DOHH2 (cell line): ENCODE measurements at regions not wholly inside any gene's neighbourhood (a gene's known extent, or its start where the extent isn't known, plus 50 kb on each side); places are given as distances from the start of the nearest gene placed in this dataset.
"Not testable (repeated sequence)": the region's sequence is repeated elsewhere in the genome, so short reads cannot be mapped to it uniquely, and the experiment has no call there.

Source experiments
- H3F3A ChIP-seq: fragments of 200-600 bp; sonication (generic), shearing (Covaris generic); 2 replicates; pipeline ENCODE4 v1.6.0; 2016; ENCODE audit warnings: antibody characterized with exemption, mild to moderate bottlenecking; ENCODE audit not compliant: control insufficient read depth, insufficient read depth
- H3K27ac ChIP-seq: fragments of 200-600 bp; sonication (generic); 2 replicates; pipeline ENCODE4 v1.5.1; 2014; ENCODE audit warnings: low read depth, mild to moderate bottlenecking, low read length, moderate library complexity
- H3K27me3 ChIP-seq: fragments of 200-600 bp; sonication (generic); 2 replicates; pipeline ENCODE4 v1.6.1; 2014; ENCODE audit warnings: mild to moderate bottlenecking, low read length, mixed read lengths; ENCODE audit not compliant: control insufficient read depth
- H3K36me3 ChIP-seq: fragments of 200-600 bp; sonication (generic); 2 replicates; pipeline ENCODE4 v1.6.1; 2014; ENCODE audit warnings: mild to moderate bottlenecking, low read length, moderate library complexity, mixed read lengths; ENCODE audit not compliant: control insufficient read depth
- H3K4me1 ChIP-seq: fragments of 200-600 bp; sonication (generic); 2 replicates; pipeline ENCODE4 v1.6.1; 2014; ENCODE audit warnings: mild to moderate bottlenecking, low read length, mixed read lengths; ENCODE audit not compliant: control insufficient read depth
- H3K4me2 ChIP-seq: fragments of 200-600 bp; sonication (generic); 2 replicates; pipeline ENCODE4 v1.6.0; 2014; ENCODE audit warnings: mild to moderate bottlenecking, low read length, moderate library complexity
- H3K4me3 ChIP-seq: fragments of 200-600 bp; sonication (generic); 2 replicates; pipeline ENCODE4 v1.5.1; 2014; ENCODE audit warnings: mild to moderate bottlenecking, low read length, mixed read lengths
- H3K79me2 ChIP-seq: fragments of 200-600 bp; sonication (generic); 2 replicates; pipeline ENCODE4 v1.6.1; 2014; ENCODE audit warnings: mild to moderate bottlenecking, low read length, mixed read lengths; ENCODE audit not compliant: control insufficient read depth
- H3K9me2 ChIP-seq: fragments of 200-600 bp; sonication (generic); replicated peaks from 2 replicates; pipeline ENCODE4 v1.6.1; 2014; ENCODE audit warnings: mild to moderate bottlenecking, low read length, mixed read lengths; ENCODE audit not compliant: control insufficient read depth
- H3K9me3 ChIP-seq: fragments of 200-600 bp; sonication (generic); 2 replicates; pipeline ENCODE4 v1.6.1; 2014; ENCODE audit warnings: antibody characterized with exemption, low read length, mixed read lengths; ENCODE audit not compliant: control insufficient read depth, insufficient read depth
- H4K20me1 ChIP-seq: fragments of 200-600 bp; sonication (generic); 2 replicates; pipeline ENCODE4 v1.6.0; 2014; ENCODE audit warnings: low read depth, mild to moderate bottlenecking, antibody characterized with exemption, low read length, moderate library complexity; ENCODE audit not compliant: control insufficient read depth, insufficient read depth
- EZH2phosphoT487 ChIP-seq: fragments of 200-600 bp; sonication (generic); IDR thresholded peaks from 2 replicates; pipeline ENCODE4 v1.6.1; 2017; ENCODE audit warnings: borderline replicate concordance, mild to moderate bottlenecking, antibody characterized with exemption, low read length, moderate library complexity, mixed read lengths
- TF ChIP-seq, protein P1 (sequence below): fragments of 200-600 bp; sonication (generic); IDR thresholded peaks from one replicate; pipeline ENCODE4 v1.5.1; 2014; ENCODE audit warnings: antibody characterized with exemption, mild to moderate bottlenecking, low read depth, low read length; ENCODE audit not compliant: poor library complexity, severe bottlenecking

DNA sequence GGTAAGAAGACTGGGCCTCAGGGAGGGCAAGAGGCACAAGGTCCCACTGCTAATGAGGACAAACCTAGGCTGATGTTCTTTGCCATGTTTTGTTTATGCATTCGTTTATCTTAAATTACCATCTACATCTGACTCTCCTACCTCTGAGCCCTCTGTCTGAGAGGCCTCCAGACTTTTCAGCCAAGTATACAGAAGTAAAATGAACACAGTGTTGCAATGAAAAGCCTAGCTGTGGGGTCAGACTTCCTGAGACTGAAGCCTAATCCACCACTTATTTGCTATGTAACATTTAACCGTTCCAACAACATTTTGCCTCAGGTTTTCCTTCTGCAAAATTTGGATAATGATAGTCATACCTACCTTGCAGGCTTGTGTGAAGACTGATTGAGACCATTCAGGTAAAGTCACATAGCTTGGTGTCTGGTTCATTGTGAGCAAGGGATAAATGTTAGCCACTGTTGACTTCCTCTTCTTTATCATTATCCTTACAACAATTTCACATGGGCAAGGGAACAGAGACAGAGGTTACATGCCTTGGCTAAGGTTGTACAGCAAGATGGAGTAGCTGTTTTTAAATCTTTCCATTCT, 374.9 kb upstream of the CLINT1 start:
- Histone ChIP-seq H3K4me2 (peak overlapping the region; percentile 24; the same call in 1 of the 2 replicates), H3K4me1 (peaks cover 20% of the 10 kb centered on the region), H3K9me3 (no peaks in the 10 kb centered on the region), H3K27ac (no peak overlapping the region), H3K27me3 (no peaks in the 10 kb centered on the region), H4K20me1 (no peaks in the 10 kb centered on the region), H3F3A (no peaks in the 10 kb centered on the region), H3K9me2 (no peaks in the 10 kb centered on the region), H3K79me2 (no peaks in the 10 kb centered on the region), H3K36me3 (no peaks in the 10 kb centered on the region), H3K4me3 (no peak overlapping the region)
- TF ChIP-seq EZH2phosphoT487, result no peak
- TF ChIP-seq, protein P1, sequence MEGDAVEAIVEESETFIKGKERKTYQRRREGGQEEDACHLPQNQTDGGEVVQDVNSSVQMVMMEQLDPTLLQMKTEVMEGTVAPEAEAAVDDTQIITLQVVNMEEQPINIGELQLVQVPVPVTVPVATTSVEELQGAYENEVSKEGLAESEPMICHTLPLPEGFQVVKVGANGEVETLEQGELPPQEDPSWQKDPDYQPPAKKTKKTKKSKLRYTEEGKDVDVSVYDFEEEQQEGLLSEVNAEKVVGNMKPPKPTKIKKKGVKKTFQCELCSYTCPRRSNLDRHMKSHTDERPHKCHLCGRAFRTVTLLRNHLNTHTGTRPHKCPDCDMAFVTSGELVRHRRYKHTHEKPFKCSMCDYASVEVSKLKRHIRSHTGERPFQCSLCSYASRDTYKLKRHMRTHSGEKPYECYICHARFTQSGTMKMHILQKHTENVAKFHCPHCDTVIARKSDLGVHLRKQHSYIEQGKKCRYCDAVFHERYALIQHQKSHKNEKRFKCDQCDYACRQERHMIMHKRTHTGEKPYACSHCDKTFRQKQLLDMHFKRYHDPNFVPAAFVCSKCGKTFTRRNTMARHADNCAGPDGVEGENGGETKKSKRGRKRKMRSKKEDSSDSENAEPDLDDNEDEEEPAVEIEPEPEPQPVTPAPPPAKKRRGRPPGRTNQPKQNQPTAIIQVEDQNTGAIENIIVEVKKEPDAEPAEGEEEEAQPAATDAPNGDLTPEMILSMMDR, result no peak

DNA sequence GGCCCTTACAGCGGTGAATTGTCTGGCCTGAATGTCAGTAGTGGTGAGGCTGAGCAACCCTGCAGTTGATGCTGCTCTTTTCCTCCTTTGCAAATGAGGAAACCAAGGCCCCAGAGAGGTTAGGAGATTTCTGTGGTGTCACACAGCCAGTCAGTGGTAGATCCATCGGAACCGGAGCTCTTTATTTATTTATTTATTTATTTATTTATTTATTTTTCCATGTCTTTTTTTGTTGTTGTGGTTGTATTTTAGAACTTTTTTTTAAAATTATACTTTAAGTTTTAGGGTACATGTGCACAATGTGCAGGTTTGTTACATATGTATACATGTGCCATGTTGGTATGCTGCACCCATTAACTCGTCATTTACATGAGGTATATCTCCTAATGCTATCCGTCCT, 368.4 kb upstream of the CLINT1 start:
- not testable (repeated sequence) for H4K20me1 ChIP-seq, H3K79me2 ChIP-seq, H3K9me3 ChIP-seq, H3K27me3 ChIP-seq, H3K36me3 ChIP-seq, H3K9me2 ChIP-seq, H3K4me1 ChIP-seq, H3K27ac ChIP-seq, H3K4me2 ChIP-seq, H3K4me3 ChIP-seq, H3F3A ChIP-seq

DNA sequence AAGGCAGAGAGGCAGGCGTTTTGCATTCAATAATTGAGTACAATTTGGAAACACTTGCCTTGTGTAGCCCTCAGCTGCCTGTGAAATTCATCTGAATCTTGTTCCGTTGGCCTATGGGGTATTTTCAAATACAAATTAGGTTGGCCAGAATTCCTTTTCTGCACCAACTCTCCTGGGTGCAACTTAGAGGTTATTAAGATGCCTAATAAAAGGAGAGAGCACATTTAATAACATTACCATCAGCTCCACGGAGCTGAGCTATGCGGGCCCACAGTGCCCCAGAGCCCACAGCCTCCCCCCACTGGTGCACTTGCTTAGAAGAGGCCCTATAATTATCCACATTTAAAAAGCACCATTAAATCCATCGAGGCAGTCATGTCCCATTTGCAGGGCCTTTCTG, 367.6 kb upstream of the CLINT1 start:
- H3K4me3 ChIP-seq, result no peak overlapping the region

DNA sequence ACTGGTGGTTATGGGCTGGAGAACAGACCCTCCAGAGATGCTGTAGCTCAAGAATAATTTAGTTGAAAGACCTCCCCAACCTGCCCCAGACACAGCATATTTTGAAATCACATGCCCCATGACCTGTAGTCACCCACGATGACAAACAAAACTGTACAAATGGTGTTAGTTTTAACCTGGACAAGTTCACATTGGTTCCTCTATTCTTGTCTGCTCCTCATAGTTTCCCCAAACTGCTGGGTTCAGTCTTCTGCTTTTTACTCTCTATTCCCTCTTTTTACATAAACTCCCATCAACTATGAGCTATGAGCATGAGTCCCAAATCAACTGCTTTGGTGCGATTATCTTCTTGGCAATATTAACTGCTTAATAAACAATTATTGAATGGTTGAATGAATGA, 365.3 kb upstream of the CLINT1 start:
- Histone ChIP-seq H3K4me3 (no peak overlapping the region), H4K20me1 (no peaks in the 10 kb centered on the region), H3K4me1 (peaks cover 3% of the 10 kb centered on the region; the same call in 1 of the 2 replicates), H3K36me3 (no peaks in the 10 kb centered on the region), H3K27ac (no peak overlapping the region), H3K79me2 (no peaks in the 10 kb centered on the region), H3K9me3 (peaks cover 4% of the 10 kb centered on the region; the same call in 1 of the 2 replicates), H3K27me3 (no peaks in the 10 kb centered on the region), H3K9me2 (no peaks in the 10 kb centered on the region), H3F3A (no peaks in the 10 kb centered on the region), H3K4me2 (no peak overlapping the region)
- no peak for TF ChIP-seq EZH2phosphoT487
- TF ChIP-seq, protein P1, result no peak

More for the DNA sequence above, 367.6 kb upstream of the CLINT1 start:
- H3K27ac ChIP-seq, result no peak overlapping the region
- no peaks in the 10 kb centered on the region for H3K9me2 ChIP-seq
- TF ChIP-seq, protein P1, result no peak
- TF ChIP-seq EZH2phosphoT487, result no peak
- no peaks in the 10 kb centered on the region for H3F3A ChIP-seq
- no peaks in the 10 kb centered on the region for H3K27me3 ChIP-seq
- no peaks in the 10 kb centered on the region for H4K20me1 ChIP-seq
- no peaks in the 10 kb centered on the region for H3K4me1 ChIP-seq
- H3K4me2 ChIP-seq, result no peak overlapping the region
- no peaks in the 10 kb centered on the region for H3K36me3 ChIP-seq
- H3K79me2 ChIP-seq, result no peaks in the 10 kb centered on the region
- peaks cover 4% of the 10 kb centered on the region; the same call in 1 of the 2 replicates for H3K9me3 ChIP-seq
